WTC11 (cell line): ENCODE measurements at regions not wholly inside any gene's neighbourhood (a gene's known extent, or its start where the extent isn't known, plus 50 kb on each side); places are given as distances from the start of the nearest gene placed in this dataset.

Experiments used
- MAX ChIP-seq: sonication (generic); formaldehyde crosslinking; IDR thresholded peaks from 2 replicates; pipeline ENCODE4 v1.8.0; 2022; ENCODE audit warnings: mild to moderate bottlenecking, missing genetic modification reagents
- ZNF671 ChIP-seq: fragments of 250-450 bp; sonication (Bioruptor Pico); IDR thresholded peaks from 2 replicates; pipeline ENCODE4 v1.8.0; 2021; ENCODE audit warnings: mild to moderate bottlenecking
- TF ChIP-seq, protein P1 (sequence below): fragments of 200-600 bp; IDR thresholded peaks from 2 replicates; pipeline ENCODE4 v1.8.0; 2022; ENCODE audit warnings: antibody characterized with exemption
- TF ChIP-seq, protein P2 (sequence below): sonication (generic); formaldehyde crosslinking; IDR thresholded peaks from 2 replicates; pipeline ENCODE4 v1.8.1; 2023; ENCODE audit warnings: mild to moderate bottlenecking, missing genetic modification reagents, moderate library complexity

DNA sequence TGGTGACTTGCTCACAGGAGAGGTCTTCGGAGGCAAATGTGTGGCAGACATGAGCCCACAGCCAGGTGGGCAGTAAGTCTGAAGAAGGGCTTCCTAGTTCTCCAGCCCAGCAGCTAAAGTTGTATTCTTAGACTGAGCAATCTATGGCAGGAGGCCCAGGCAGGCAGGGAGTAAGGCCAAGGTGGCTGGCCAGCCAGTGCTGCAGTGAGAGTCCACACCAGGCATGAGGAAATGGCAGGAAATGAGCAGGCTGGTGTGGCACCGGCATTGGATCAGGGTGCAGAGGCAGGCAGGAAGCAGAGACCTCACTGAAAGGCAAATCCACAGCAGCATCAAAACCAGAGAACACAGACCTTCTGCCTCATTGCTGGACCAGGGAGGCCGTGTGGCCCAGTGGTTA, 84.6 kb upstream of the PDE1C start:
- TF ChIP-seq, protein P1, sequence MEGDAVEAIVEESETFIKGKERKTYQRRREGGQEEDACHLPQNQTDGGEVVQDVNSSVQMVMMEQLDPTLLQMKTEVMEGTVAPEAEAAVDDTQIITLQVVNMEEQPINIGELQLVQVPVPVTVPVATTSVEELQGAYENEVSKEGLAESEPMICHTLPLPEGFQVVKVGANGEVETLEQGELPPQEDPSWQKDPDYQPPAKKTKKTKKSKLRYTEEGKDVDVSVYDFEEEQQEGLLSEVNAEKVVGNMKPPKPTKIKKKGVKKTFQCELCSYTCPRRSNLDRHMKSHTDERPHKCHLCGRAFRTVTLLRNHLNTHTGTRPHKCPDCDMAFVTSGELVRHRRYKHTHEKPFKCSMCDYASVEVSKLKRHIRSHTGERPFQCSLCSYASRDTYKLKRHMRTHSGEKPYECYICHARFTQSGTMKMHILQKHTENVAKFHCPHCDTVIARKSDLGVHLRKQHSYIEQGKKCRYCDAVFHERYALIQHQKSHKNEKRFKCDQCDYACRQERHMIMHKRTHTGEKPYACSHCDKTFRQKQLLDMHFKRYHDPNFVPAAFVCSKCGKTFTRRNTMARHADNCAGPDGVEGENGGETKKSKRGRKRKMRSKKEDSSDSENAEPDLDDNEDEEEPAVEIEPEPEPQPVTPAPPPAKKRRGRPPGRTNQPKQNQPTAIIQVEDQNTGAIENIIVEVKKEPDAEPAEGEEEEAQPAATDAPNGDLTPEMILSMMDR: no peak
- TF ChIP-seq ZNF671: no peak
- TF ChIP-seq, protein P2, sequence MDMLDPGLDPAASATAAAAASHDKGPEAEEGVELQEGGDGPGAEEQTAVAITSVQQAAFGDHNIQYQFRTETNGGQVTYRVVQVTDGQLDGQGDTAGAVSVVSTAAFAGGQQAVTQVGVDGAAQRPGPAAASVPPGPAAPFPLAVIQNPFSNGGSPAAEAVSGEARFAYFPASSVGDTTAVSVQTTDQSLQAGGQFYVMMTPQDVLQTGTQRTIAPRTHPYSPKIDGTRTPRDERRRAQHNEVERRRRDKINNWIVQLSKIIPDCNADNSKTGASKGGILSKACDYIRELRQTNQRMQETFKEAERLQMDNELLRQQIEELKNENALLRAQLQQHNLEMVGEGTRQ (CRISPR knock-in tag): no peak
- no peak for TF ChIP-seq MAX (CRISPR knock-in tag)
